GM12878 (cell line): ENCODE measurements at regions not wholly inside any gene's neighbourhood (a gene's known extent, or its start where the extent isn't known, plus 50 kb on each side); places are given as distances from the start of the nearest gene placed in this dataset.

Source experiments
- FOXM1 ChIP-seq: IDR thresholded peaks from 2 replicates; pipeline ENCODE4 v1.6.1; 2012; ENCODE audit warnings: low read depth, mild to moderate bottlenecking, inconsistent platforms, low read length, moderate library complexity
- HDAC6 ChIP-seq: fragments of 200-600 bp; sonication (generic); IDR thresholded peaks from one replicate; pipeline ENCODE4 v1.8.0; 2017; ENCODE audit warnings: antibody characterized with exemption; ENCODE audit not compliant: unreplicated experiment
- IKZF2 ChIP-seq, 2 experiments: fragments of 450-650 bp; IDR thresholded peaks; 2 replicates each; pipeline ENCODE4 v1.6.1; 2017; ENCODE audit warnings: mild to moderate bottlenecking in 2 of 2, moderate library complexity in 2 of 2
- POLR2A ChIP-seq: IDR thresholded peaks from 2 replicates; pipeline ENCODE4 v1.6.1; 2011; ENCODE audit warnings: low read depth, mild to moderate bottlenecking, low read length
- POLR2AphosphoS5 ChIP-seq: IDR thresholded peaks from 2 replicates; pipeline ENCODE4 v1.6.1; 2011; ENCODE audit warnings: mild to moderate bottlenecking, low read length, inconsistent platforms
- TF ChIP-seq, protein P1 (sequence below): fragments of 450-650 bp; IDR thresholded peaks from 2 replicates; pipeline ENCODE4 v1.6.1; 2016; ENCODE audit warnings: mild to moderate bottlenecking, moderate library complexity, borderline replicate concordance
- TF ChIP-seq, protein P2 (sequence below), 3 experiments: IDR thresholded peaks in 2 of 3; conservative IDR thresholded peaks in 1 of 3; 2 replicates each; pipeline ENCODE4 v1.5.1; 2011; ENCODE audit warnings: low read depth in 3 of 3, low read length in 3 of 3, mild to moderate bottlenecking in 3 of 3, control low read depth in 2 of 3, moderate library complexity in 2 of 3, inconsistent platforms in 1 of 3, mixed read lengths in 1 of 3; ENCODE audit not compliant: control insufficient read depth in 2 of 3, insufficient read depth in 1 of 3; ENCODE audit errors: extremely low read depth in 1 of 3

DNA sequence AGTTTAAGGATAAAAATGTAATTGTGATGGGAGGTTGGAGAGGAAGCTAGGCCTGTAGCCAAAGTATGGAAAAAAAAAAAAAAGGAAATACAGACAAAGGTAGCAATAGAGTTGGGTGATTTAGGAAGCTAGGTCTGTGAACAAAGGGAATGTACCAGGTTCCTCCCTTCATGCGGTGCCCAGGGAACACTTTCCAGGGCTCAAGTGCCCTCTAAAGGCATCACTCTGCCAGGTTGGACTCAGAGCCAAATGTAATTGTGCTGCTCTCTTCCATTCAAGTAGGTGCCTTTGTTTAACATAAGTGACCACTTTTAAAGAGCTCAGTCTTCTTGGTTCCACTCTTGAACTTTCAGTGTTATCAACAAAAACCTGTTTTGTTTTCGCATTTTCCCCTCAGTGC is 159.7 kb upstream of the AHI1 start:
- TF ChIP-seq POLR2AphosphoS5, result no peak
- TF ChIP-seq HDAC6, result no peak
- no peak for TF ChIP-seq POLR2A
- TF ChIP-seq, protein P1, sequence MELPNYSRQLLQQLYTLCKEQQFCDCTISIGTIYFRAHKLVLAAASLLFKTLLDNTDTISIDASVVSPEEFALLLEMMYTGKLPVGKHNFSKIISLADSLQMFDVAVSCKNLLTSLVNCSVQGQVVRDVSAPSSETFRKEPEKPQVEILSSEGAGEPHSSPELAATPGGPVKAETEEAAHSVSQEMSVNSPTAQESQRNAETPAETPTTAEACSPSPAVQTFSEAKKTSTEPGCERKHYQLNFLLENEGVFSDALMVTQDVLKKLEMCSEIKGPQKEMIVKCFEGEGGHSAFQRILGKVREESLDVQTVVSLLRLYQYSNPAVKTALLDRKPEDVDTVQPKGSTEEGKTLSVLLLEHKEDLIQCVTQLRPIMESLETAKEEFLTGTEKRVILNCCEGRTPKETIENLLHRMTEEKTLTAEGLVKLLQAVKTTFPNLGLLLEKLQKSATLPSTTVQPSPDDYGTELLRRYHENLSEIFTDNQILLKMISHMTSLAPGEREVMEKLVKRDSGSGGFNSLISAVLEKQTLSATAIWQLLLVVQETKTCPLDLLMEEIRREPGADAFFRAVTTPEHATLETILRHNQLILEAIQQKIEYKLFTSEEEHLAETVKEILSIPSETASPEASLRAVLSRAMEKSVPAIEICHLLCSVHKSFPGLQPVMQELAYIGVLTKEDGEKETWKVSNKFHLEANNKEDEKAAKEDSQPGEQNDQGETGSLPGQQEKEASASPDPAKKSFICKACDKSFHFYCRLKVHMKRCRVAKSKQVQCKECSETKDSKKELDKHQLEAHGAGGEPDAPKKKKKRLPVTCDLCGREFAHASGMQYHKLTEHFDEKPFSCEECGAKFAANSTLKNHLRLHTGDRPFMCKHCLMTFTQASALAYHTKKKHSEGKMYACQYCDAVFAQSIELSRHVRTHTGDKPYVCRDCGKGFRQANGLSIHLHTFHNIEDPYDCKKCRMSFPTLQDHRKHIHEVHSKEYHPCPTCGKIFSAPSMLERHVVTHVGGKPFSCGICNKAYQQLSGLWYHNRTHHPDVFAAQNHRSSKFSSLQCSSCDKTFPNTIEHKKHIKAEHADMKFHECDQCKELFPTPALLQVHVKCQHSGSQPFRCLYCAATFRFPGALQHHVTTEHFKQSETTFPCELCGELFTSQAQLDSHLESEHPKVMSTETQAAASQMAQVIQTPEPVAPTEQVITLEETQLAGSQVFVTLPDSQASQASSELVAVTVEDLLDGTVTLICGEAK, result no peak
- TF ChIP-seq IKZF2 (IDR thresholded peaks at IDR 0.05), result no peak
- TF ChIP-seq FOXM1, result no peak
- TF ChIP-seq, protein P2, sequence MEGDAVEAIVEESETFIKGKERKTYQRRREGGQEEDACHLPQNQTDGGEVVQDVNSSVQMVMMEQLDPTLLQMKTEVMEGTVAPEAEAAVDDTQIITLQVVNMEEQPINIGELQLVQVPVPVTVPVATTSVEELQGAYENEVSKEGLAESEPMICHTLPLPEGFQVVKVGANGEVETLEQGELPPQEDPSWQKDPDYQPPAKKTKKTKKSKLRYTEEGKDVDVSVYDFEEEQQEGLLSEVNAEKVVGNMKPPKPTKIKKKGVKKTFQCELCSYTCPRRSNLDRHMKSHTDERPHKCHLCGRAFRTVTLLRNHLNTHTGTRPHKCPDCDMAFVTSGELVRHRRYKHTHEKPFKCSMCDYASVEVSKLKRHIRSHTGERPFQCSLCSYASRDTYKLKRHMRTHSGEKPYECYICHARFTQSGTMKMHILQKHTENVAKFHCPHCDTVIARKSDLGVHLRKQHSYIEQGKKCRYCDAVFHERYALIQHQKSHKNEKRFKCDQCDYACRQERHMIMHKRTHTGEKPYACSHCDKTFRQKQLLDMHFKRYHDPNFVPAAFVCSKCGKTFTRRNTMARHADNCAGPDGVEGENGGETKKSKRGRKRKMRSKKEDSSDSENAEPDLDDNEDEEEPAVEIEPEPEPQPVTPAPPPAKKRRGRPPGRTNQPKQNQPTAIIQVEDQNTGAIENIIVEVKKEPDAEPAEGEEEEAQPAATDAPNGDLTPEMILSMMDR (IDR thresholded peaks at IDR 0.05 in 2 of 3, conservative IDR thresholded peaks at IDR 0.05 in 1 of 3; ENCODE audit: control insufficient read depth in 2 of 3, extremely low read depth in 1 of 3, insufficient read depth in 1 of 3, low read depth in 3 of 3, low read length in 3 of 3), result no peak
